Uterus (tissue), 2 donors: ENCODE measurements at regions not wholly inside any gene's neighbourhood (a gene's known extent, or its start where the extent isn't known, plus 50 kb on each side); places are given as distances from the start of the nearest gene placed in this dataset.

Experiments used
- CTCF ChIP-seq, 4 experiments: fragments of 200-600 bp in 2 of 4; fragments of 450-650 bp in 2 of 4; sonication (generic) in 2 of 4; IDR thresholded peaks; one replicate each; pipeline ENCODE4 v1.5.1; 2016 to 2019; ENCODE audit warnings: antibody characterized with exemption in 4 of 4, mild to moderate bottlenecking in 2 of 4, moderate library complexity in 1 of 4
- POLR2A ChIP-seq, 2 donors: fragments of 450-650 bp; IDR thresholded peaks; one replicate each; pipeline ENCODE4 v1.6.1; 2016; ENCODE audit warnings: antibody characterized with exemption in 2 of 2, mild to moderate bottlenecking in 1 of 2, moderate library complexity in 1 of 2

DNA sequence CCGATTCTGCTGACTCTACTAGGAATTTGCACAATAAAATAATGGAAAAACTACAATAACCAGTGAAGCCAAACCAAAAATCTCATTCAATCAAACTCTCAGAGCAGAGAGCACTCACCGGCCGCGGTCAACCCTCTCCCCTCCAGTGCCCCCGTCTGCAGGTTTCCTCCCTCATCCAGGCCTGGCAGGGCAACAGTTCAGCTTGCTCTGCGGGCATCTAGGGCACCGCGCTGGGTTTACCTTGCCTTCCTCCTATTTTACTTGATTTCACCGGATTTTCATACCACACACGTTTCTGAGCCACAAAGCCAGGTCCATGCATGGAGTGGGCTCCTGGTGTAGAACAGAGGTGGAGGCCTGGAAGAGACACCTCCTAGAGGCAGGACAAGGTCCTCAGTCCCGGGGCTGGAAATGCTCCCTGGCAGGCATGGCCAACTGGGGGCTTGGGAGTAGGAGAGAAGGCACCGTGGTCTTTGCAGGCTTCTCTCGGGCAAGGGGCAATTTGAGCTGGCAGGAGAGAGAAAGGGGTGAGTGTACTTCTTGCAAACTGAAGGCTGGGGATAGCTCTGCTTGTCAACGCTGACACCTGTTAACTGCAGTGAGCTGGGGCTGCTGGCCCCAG is 938.4 kb downstream of the BRD1 start:
- TF ChIP-seq CTCF (IDR thresholded peaks at IDR 0.05) (no peak), POLR2A (IDR thresholded peaks at IDR 0.05) (no peak)
